ENCODE measurements at regions not wholly inside any gene's neighbourhood (a gene's known extent, or its start where the extent isn't known, plus 50 kb on each side); places are given as distances from the start of the nearest gene placed in this dataset.

- TF ChIP-seq CTCF (IDR thresholded peaks at IDR 0.05; ENCODE audit: low read depth, low read length, missing input control), result no peak
- TF ChIP-seq RAD21 (IDR thresholded peaks at IDR 0.05), result no peak
- TF ChIP-seq YY1 (IDR thresholded peaks at IDR 0.05), result no peak
- TF ChIP-seq JUND (IDR thresholded peaks at IDR 0.05), result no peak
- TF ChIP-seq ZBTB33 (IDR thresholded peaks at IDR 0.05), result no peak
- no peak for TF ChIP-seq TAF1 (conservative IDR thresholded peaks at IDR 0.05)
- TF ChIP-seq EGR1 (IDR thresholded peaks at IDR 0.05; ENCODE audit: low read depth in 2 of 2), result no peak
- TF ChIP-seq MAX (IDR thresholded peaks at IDR 0.05), result no peak
- TF ChIP-seq SP1 (IDR thresholded peaks at IDR 0.05), result no peak
- no peak for TF ChIP-seq FOXA1 (IDR thresholded peaks at IDR 0.05)
- TF ChIP-seq GABPA (IDR thresholded peaks at IDR 0.05 in 1 of 2, conservative IDR thresholded peaks at IDR 0.05 in 1 of 2), result no peak
- no peak for TF ChIP-seq REST (IDR thresholded peaks at IDR 0.05)
- no peak for TF ChIP-seq FOXA2 (IDR thresholded peaks at IDR 0.05)
- TF ChIP-seq ATF3 (IDR thresholded peaks at IDR 0.05), result no peak
These were observed 64.2 kb downstream of the SCG2 start for GRCh38 chr2:223537651-223538601.

All from liver (tissue), 3 donors.